ENCODE measurements at regions not wholly inside any gene's neighbourhood (a gene's known extent, or its start where the extent isn't known, plus 50 kb on each side); places are given as distances from the start of the nearest gene placed in this dataset.

DNA sequence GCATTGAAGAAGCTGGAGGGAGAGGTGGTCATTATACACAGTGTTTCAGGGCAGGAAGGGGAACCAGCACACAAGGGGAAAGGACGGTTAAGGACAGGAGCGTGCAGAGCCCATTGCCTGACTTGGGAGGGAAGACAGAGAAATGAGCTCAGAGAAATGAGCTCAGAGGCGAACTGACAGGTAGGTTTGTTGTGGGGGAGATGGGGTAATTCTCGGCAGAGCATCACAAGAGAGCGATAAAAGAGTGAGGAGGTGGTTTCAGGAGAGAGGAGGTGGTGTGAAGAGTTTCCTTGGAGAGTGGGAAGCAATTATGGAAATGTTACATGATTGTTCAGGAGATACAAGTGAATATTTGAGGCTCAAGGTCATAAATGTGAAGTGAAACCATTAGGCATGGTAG, 61.0 kb downstream of the MRGPRX1 start:
- DNase-seq (ENCODE audit: low spot score), result no peak

DNA sequence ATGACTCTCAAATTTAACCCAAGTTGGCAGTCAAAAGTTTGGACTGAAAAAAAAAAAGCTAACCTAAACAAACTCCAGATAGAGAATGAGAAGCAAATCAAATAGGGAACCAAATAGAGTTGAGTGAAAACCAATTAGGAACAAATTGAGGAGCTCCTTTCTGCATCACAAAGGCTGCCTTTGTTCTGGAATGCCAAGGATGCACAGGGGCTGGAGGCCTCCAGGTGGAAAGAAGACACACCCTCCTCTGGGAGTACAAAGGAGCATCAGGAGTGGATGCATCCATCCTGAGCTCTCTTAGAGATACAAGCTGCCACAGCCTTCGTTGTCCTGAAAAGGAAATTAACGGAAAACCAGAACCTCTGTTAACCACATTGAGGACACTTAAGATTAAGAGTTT, 73.3 kb downstream of the MRGPRX1 start:
- DNase-seq (ENCODE audit: low spot score), result no peak

DNA sequence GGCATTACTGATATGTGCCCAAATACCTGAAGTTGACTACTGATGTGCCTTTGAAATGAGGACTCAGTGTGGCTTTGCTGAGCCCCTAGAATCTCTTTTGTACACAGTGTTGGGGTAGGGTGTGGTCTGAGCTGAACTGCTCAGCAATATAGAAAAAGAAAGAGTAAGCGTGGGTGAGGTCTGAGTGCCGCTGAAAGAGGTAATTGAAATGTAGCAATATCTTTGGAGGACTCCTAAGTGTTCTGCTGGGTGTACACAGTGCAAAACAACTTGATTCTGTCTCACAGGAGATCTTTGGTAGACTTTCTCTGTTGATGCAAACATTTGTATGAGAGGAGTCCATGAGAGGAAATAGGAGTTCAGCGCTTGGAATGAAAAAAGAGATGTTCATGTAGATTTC, 73.7 kb upstream of the PTPN5 start:
- DNase-seq (ENCODE audit: low spot score), result no peak

DNA sequence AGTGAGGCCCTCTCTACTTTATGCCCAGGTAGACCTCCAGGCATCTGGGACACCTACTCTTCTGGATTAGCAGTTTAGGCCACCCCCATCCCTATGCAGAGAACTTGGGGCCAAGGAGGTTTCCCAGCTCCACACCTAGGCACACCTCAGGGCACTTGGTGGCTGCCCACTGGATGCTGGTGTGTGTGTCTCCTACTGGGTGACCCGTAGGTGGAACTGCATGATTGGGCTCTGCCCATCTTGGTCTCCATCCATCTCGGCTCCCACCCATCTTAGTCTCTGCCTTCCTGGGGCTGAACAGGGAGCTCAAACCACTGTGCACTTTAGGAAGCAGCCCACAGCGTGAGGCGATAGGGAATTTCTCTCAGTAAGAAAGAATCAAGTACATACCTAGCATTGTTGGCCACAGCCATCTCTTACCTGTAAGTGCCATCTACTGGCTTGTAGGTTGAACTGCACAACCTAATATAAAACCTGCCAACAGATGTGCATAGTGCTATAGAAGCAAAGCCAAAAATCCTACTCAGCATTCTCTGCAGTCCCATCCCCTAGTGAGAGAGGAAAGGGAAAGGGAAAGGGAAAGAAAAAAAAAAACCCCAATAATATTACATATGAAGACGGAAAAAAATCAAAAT, 61.6 kb upstream of the PTPN5 start:
- no peak for DNase-seq (ENCODE audit: low spot score)

DNA sequence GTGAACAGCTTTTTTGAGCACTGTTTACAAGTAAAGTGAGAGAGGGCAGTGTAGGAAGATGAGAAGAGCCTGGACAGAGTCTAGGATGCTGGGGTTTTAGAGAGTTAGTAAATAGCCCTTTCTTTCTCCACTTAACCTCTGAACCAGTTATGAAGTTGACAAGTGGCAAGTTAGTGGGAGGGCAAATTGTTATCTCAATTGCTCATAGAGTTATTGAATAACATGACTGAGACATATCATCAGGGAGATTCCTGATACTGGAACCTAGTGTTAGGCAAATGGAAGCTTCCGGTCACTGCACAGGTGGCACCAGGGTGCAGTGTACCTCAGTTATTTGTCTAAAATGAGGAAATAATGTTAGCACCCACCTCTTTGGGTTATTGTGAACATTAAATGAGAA, 57.8 kb upstream of the PTPN5 start:
- DNase-seq (ENCODE audit: low spot score), result no peak

DNA sequence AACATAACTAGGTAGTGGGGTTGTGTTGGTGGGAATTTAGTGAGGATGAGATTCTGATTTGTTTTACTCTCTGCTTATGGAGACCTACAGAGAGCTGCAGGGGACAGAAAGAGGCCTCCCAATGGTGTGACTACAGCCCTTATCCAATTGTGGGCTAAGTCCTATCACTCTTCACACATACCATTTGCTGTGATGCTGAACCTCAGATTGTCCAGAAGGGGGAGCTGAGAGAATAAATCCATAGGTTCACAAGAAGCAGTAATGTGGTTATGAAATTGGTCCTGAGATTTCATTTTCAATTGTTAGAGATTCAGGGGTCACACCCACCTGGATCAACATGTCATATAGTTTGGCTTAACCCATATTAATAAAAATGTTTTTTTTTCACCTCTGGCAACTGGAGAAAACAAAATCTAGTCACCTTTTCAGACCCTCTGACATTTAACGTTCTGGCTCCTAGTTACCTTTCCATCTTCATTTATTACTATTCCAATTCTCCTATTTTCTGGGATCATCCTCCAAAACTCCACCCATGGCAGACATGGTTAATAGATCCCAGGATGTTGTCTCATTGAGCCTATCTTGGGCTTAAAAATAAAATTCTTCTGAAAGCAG, 53.3 kb upstream of the PTPN5 start:
- peak; percentile 40 for DNase-seq (ENCODE audit: low spot score)
